ENCODE measurements at regions not wholly inside any gene's neighbourhood (a gene's known extent, or its start where the extent isn't known, plus 50 kb on each side); places are given as distances from the start of the nearest gene placed in this dataset.
"Not testable (repeated sequence)": the region's sequence is repeated elsewhere in the genome, so short reads cannot be mapped to it uniquely, and the experiment has no call there.

GRCh38 chr5:2375757-2376250, 375.7 kb downstream of the IRX2 start:
- no peak for DNase-seq

- no peak for DNase-seq
Observed at GRCh38 chr5:2375291-2375690, 376.2 kb downstream of the IRX2 start.

GRCh38 chr5:2374703-2375102, 376.8 kb downstream of the IRX2 start:
- no peak for DNase-seq

- no peak for DNase-seq
Observed at GRCh38 chr5:2373631-2374030, 377.8 kb downstream of the IRX2 start.

- DNase-seq: no peak
Observed at GRCh38 chr5:2371419-2371710, 380.1 kb downstream of the IRX2 start.

- DNase-seq: no peak
Observed at GRCh38 chr5:2370626-2371418, 380.7 kb downstream of the IRX2 start.

- DNase-seq: no peak
Observed at GRCh38 chr5:2369178-2369577, 382.3 kb downstream of the IRX2 start.

GRCh38 chr5:2366816-2367215, 384.7 kb downstream of the IRX2 start:
- no peak for DNase-seq

- no peak for DNase-seq
Observed at GRCh38 chr5:2357309-2357708, 394.2 kb downstream of the IRX2 start.

- no peak for DNase-seq
Observed at GRCh38 chr5:2355859-2356258, 395.6 kb downstream of the IRX2 start.

- no peak for DNase-seq
Observed at GRCh38 chr5:2353871-2354440, 397.5 kb downstream of the IRX2 start.

- no peak for DNase-seq
Observed at GRCh38 chr5:2353211-2353610, 398.3 kb downstream of the IRX2 start.

GRCh38 chr5:2352101-2352861, 399.2 kb downstream of the IRX2 start:
- DNase-seq: no peak

GRCh38 chr5:2349768-2350167, 401.7 kb downstream of the IRX2 start:
- DNase-seq: not testable (repeated sequence)

- no peak for DNase-seq
Observed at GRCh38 chr5:2338686-2339085, 412.8 kb downstream of the IRX2 start.

- no peak for DNase-seq
Observed at GRCh38 chr5:2335733-2336515, 415.6 kb downstream of the IRX2 start.

- DNase-seq: no peak
Observed at GRCh38 chr5:2335125-2335732, 416.2 kb downstream of the IRX2 start.

GRCh38 chr5:2334719-2335118, 416.8 kb downstream of the IRX2 start:
- no peak for DNase-seq

- DNase-seq: no peak
Observed at GRCh38 chr5:2333291-2333690, 418.2 kb downstream of the IRX2 start.

GRCh38 chr5:2332521-2332920, 419.0 kb downstream of the IRX2 start:
- DNase-seq: no peak

- DNase-seq: no peak
Observed at GRCh38 chr5:2330325-2331130, 420.9 kb downstream of the IRX2 start.

GRCh38 chr5:2329741-2330140, 421.7 kb downstream of the IRX2 start:
- DNase-seq: no peak
